CD4-positive, alpha-beta T cell (primary cell): ENCODE measurements at regions not wholly inside any gene's neighbourhood (a gene's known extent, or its start where the extent isn't known, plus 50 kb on each side); places are given as distances from the start of the nearest gene placed in this dataset.

Experiments
- ATAC-seq: fragments of 200-7000 bp; cut with Tn5 transposase; one replicate; pipeline ENCODE4 v1.10.0; 2022; ENCODE audit warnings: mild to moderate bottlenecking; ENCODE audit not compliant: poor library complexity
- CTCF ChIA-PET: fragments of 350-600 bp; sonication (Branson Sonifier 250); formaldehyde crosslinking; loops from one replicate; lab custom pipeline; 2021; ENCODE audit warnings: antibody characterized with exemption, inconsistent platforms; lab: Charles Lee
- POLR2A ChIA-PET: fragments of 350-600 bp; sonication (Branson Sonifier 250); formaldehyde crosslinking; loops from one replicate; lab custom pipeline; 2021; ENCODE audit warnings: antibody characterized with exemption, inconsistent platforms; lab: Charles Lee
- DNase-seq, 14 experiments: peaks; one replicate each; pipeline ENCODE4 v3.0.0-alpha.2; 2013 to 2020; ENCODE audit warnings: mixed read lengths in 2 of 14
- H3K27ac ChIP-seq, 2 donors: one replicate each; pipeline versions ENCODE4 v1.5.1 to v1.7.0; 2013; ENCODE audit warnings: low read length in 2 of 2, low read depth in 1 of 2, mild to moderate bottlenecking in 1 of 2
- H3K27me3 ChIP-seq, 2 experiments: 1 replicate in 1 of 2; 2 replicates in 1 of 2; pipeline versions ENCODE4 v1.6.1 to v1.7.0; 2013; ENCODE audit warnings: low read length in 2 of 2, control low read depth in 1 of 2, mild to moderate bottlenecking in 1 of 2, moderate library complexity in 1 of 2; ENCODE audit not compliant: insufficient read depth in 2 of 2, control insufficient read depth in 1 of 2
- H3K36me3 ChIP-seq: one replicate; pipeline ENCODE4 v1.6.1; 2013; ENCODE audit warnings: low read length, control low read depth; ENCODE audit not compliant: insufficient read depth
- H3K4me1 ChIP-seq: one replicate; pipeline ENCODE4 v1.6.1; 2013; ENCODE audit warnings: low read length, control low read depth; ENCODE audit not compliant: insufficient read depth
- H3K4me3 ChIP-seq: one replicate; pipeline ENCODE4 v1.5.1; 2013; ENCODE audit warnings: mild to moderate bottlenecking, low read length, moderate library complexity
- H3K9me3 ChIP-seq, 2 experiments: 1 replicate in 1 of 2; 2 replicates in 1 of 2; pipeline versions ENCODE4 v1.6.1 to v1.7.0; 2013; ENCODE audit warnings: low read length in 2 of 2, mild to moderate bottlenecking in 2 of 2, control low read depth in 1 of 2, moderate library complexity in 1 of 2; ENCODE audit not compliant: control insufficient read depth in 1 of 2, insufficient read depth in 1 of 2
- H3K27ac Mint-ChIP-seq: one replicate; pipeline ENCODE4 v1.8.0; 2020; ENCODE audit warnings: mixed read lengths
- H3K27me3 Mint-ChIP-seq: one replicate; pipeline ENCODE4 v1.8.0; 2021; ENCODE audit warnings: mixed read lengths
- H3K36me3 Mint-ChIP-seq: one replicate; pipeline ENCODE4 v1.8.0; 2021; ENCODE audit warnings: low read depth, mixed read lengths
- H3K4me1 Mint-ChIP-seq: one replicate; pipeline ENCODE4 v1.8.0; 2021; ENCODE audit warnings: low read depth, mixed read lengths
- H3K4me3 Mint-ChIP-seq: one replicate; pipeline ENCODE4 v1.8.0; 2020; ENCODE audit warnings: mild to moderate bottlenecking, mixed read lengths
- H3K9me3 Mint-ChIP-seq: one replicate; pipeline ENCODE4 v1.8.0; 2020; ENCODE audit warnings: mixed read lengths
- intact Hi-C, 2 experiments: fragments of 100-400 bp; cut with DNase I in 1 of 2; cut with micrococcal nuclease in 1 of 2; formaldehyde crosslinking; loops; one replicate each; pipeline versions ENCODE4 v1.15.1 to v1.9.0; 2023 to 2025; cut with DNase I, micrococcal nuclease
- TF ChIP-seq, protein P1 (sequence below): fragments of 200-600 bp; IDR thresholded peaks from one replicate; pipeline ENCODE4 v1.8.0; 2022; ENCODE audit warnings: antibody characterized with exemption, mild to moderate bottlenecking

DNA sequence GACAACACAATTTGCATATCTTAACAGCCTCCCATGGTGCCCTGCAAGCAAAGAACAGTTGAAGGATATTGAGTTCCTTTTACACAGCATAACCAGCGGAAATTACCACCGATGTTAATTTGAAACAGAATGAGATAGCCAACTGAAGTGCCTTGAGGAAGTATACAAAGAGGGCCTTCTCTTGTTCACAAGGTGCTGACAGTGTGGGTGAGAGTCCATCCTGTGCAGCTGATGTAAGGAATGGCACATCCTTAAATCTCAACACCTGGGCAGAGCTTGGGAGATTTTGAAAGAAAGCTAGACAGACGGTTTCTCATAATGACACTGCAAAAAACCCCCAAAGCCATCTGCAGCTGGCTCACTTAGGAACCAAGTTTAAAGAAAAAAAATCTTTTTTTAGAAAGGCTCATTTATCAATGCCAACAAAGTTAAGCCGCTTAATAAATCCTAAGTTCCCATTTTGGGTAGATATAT, 818.6 kb downstream of the KCNJ2 start:
- Mint-ChIP-seq H3K36me3 (no peaks in the 10 kb centered on the region), H3K27me3 (no peaks in the 10 kb centered on the region), H3K4me1 (no peaks in the 10 kb centered on the region), H3K27ac (no peak overlapping the region), H3K4me3 (no peak overlapping the region), H3K9me3 (peaks cover 17% of the 10 kb centered on the region)
- ATAC-seq: no peak
- no peak for DNase-seq
- ChIA-PET CTCF (no interaction called here), POLR2A (no interaction called here)
- H3K36me3 ChIP-seq: no peaks in the 10 kb centered on the region
- TF ChIP-seq, protein P1, sequence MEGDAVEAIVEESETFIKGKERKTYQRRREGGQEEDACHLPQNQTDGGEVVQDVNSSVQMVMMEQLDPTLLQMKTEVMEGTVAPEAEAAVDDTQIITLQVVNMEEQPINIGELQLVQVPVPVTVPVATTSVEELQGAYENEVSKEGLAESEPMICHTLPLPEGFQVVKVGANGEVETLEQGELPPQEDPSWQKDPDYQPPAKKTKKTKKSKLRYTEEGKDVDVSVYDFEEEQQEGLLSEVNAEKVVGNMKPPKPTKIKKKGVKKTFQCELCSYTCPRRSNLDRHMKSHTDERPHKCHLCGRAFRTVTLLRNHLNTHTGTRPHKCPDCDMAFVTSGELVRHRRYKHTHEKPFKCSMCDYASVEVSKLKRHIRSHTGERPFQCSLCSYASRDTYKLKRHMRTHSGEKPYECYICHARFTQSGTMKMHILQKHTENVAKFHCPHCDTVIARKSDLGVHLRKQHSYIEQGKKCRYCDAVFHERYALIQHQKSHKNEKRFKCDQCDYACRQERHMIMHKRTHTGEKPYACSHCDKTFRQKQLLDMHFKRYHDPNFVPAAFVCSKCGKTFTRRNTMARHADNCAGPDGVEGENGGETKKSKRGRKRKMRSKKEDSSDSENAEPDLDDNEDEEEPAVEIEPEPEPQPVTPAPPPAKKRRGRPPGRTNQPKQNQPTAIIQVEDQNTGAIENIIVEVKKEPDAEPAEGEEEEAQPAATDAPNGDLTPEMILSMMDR: no peak
- intact Hi-C loops: no loop called here
- H3K4me3 ChIP-seq: no peak overlapping the region
- no peaks in the 10 kb centered on the region for H3K27me3 ChIP-seq
- H3K27ac ChIP-seq: no peak overlapping the region
- H3K9me3 ChIP-seq: peaks cover 9 to 10% of the 10 kb centered on the region in 2 experiments
- H3K4me1 ChIP-seq: no peaks in the 10 kb centered on the region

DNA sequence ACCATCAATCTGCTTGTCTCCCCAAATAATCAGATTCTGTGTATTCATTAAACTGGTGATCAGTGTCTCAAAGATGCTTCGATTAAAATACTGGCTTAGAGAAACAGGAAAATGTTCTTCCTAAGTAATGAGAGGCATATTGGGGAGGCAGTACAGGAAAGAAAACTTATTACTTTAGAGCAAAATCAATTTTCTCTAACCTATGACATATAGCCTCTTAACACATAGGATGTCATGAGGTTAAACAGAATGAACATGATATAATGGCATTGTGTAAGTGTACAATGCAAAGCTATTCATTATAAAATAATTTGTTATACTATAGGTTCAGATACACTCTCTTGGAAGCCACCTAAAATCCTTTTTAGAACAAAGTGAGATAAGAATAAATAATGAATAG, 819.3 kb downstream of the KCNJ2 start:
- TF ChIP-seq, protein P1: no peak
- Histone ChIP-seq H3K4me1 (no peaks in the 10 kb centered on the region), H3K27me3 (no peaks in the 10 kb centered on the region), H3K9me3 (peaks cover 9 to 10% of the 10 kb centered on the region in 2 experiments), H3K4me3 (no peak overlapping the region), H3K27ac (no peak overlapping the region), H3K36me3 (no peaks in the 10 kb centered on the region)
- no peaks in the 10 kb centered on the region for H3K4me1 Mint-ChIP-seq
- no peak for DNase-seq
- no peaks in the 10 kb centered on the region for H3K36me3 Mint-ChIP-seq
- no peaks in the 10 kb centered on the region for H3K27me3 Mint-ChIP-seq
- intact Hi-C loops: no loop called here
- no peak for ATAC-seq
- CTCF ChIA-PET: no interaction called here
- H3K9me3 Mint-ChIP-seq: peaks cover 15% of the 10 kb centered on the region
- no peak overlapping the region for H3K27ac Mint-ChIP-seq
- POLR2A ChIA-PET: no interaction called here
- H3K4me3 Mint-ChIP-seq: no peak overlapping the region

DNA sequence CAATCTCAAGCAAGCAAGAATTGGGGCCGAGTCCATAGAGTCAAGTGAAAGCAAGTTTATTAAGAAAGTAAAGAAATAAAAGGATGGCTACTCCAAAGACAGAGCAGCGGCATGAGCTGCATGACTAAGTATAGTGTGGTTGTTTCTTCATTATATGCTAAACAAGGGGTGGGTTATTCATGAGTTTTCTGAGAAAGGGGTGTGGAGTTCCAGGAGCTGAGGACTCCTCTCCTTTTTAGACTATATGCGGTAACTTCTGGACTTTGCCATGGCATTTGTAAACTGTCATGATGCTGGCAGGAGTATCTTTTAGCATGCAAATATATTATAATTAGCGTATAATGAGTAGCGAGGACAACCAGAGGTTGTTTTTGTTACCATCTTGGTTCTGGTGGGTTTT, 819.9 kb downstream of the KCNJ2 start:
- H3K4me1 Mint-ChIP-seq: no peaks in the 10 kb centered on the region

More for the DNA sequence above, 819.9 kb downstream of the KCNJ2 start:
- Mint-ChIP-seq H3K9me3 (peaks cover 15% of the 10 kb centered on the region), H3K27me3 (no peaks in the 10 kb centered on the region), H3K36me3 (no peaks in the 10 kb centered on the region), H3K27ac (no peak overlapping the region), H3K4me3 (no peak overlapping the region)
- Histone ChIP-seq H3K36me3 (no peaks in the 10 kb centered on the region), H3K27ac (no peak overlapping the region), H3K27me3 (no peaks in the 10 kb centered on the region), H3K4me1 (no peaks in the 10 kb centered on the region), H3K4me3 (no peak overlapping the region), H3K9me3 (peaks cover 8 to 9% of the 10 kb centered on the region in 2 experiments)
- CTCF ChIA-PET: no interaction called here
- intact Hi-C loops: no loop called here
- TF ChIP-seq, protein P1: no peak
- DNase-seq: no peak
- POLR2A ChIA-PET: no interaction called here
- ATAC-seq: no peak
